Lower lobe of right lung (tissue), 2 donors: ENCODE measurements at regions not wholly inside any gene's neighbourhood (a gene's known extent, or its start where the extent isn't known, plus 50 kb on each side); places are given as distances from the start of the nearest gene placed in this dataset.

Experiments used
- ATAC-seq, 2 donors: fragments of 200-7000 bp; cut with Tn5 transposase; one replicate each; pipeline ENCODE4 v1.9.1; 2020 to 2022; ENCODE audit warnings: mild to moderate bottlenecking in 2 of 2, moderate library complexity in 2 of 2
- DNase-seq: peaks from one replicate; pipeline ENCODE4 v3.0.0-alpha.2; 2020
- H3K27ac ChIP-seq: fragments of 200-600 bp; one replicate; pipeline ENCODE4 v1.8.0; 2022
- H3K27me3 ChIP-seq: fragments of 200-600 bp; one replicate; pipeline ENCODE4 v1.8.0; 2022; ENCODE audit warnings: low read depth
- H3K36me3 ChIP-seq: fragments of 200-600 bp; one replicate; pipeline ENCODE4 v1.8.0; 2022; ENCODE audit warnings: mild to moderate bottlenecking
- H3K4me1 ChIP-seq: fragments of 200-600 bp; one replicate; pipeline ENCODE4 v1.8.0; 2022
- H3K4me3 ChIP-seq: fragments of 200-600 bp; one replicate; pipeline ENCODE4 v1.8.0; 2022; ENCODE audit warnings: mild to moderate bottlenecking
- H3K9me3 ChIP-seq: fragments of 200-600 bp; one replicate; pipeline ENCODE4 v1.8.0; 2022
- intact Hi-C: fragments of 100-400 bp; cut with DNase I; formaldehyde crosslinking; loops from one replicate; pipeline ENCODE4 v1.11.0; 2022
- TF ChIP-seq, protein P1 (sequence below): fragments of 200-600 bp; IDR thresholded peaks from one replicate; pipeline ENCODE4 v1.8.0; 2022; ENCODE audit warnings: antibody characterized with exemption, mild to moderate bottlenecking
- donor health status: DM: no; HTN: yes; CAD: no; lungs with severe emphysema.

DNA sequence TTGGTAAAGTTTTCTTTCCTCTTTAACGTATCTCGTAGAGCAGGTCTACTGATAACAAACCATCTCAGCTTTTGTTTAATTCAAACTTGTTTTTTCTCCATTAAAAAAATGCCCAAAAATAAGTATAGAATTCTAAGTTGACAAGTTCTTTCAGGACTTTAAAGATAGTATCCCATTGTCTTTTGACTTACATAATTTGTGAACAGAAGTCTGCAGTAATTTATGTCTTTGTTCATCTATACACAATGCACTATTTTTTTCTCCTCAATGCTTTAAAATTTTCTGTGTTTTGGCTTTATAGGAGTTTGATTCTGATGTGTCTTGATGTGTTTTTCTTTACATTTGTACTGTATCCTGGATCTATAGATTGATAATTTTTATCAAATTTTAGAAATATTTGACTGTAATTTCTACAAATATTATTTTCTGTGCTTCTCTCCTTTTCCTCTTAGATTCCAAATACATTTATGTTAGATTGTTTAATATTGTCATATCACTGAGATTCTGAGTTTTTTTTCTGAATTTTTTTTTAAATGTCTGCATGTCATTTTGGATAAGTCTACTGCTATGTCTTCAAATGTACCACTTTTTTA lies 143.3 kb downstream of the FTCDNL1 start:
- intact Hi-C loops: no loop called here

DNA sequence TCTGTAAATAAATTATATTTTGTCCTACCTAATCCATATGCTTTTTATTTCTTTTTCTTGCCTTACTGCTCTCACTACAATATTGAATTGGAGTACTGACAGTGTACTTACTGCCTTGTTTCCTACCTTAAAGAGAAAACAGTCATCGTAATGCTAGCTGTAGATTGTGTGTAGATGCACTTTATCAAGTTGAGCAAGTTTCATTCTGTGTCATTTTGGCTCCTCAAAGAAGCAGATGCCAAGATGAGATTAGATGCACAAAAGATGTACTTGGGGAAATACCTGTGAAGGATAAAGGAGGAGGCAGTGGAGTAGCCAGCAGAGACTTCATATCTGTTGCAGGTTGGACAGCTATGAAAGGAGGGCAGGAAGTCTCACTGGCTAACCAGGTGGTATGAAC lies 145.5 kb downstream of the FTCDNL1 start:
- DNase-seq: no peak
- Histone ChIP-seq H3K9me3 (peaks cover 12% of the 10 kb centered on the region), H3K4me3 (no peak overlapping the region), H3K36me3 (no peaks in the 10 kb centered on the region), H3K27me3 (no peaks in the 10 kb centered on the region), H3K27ac (no peak overlapping the region), H3K4me1 (no peaks in the 10 kb centered on the region)
- TF ChIP-seq, protein P1, sequence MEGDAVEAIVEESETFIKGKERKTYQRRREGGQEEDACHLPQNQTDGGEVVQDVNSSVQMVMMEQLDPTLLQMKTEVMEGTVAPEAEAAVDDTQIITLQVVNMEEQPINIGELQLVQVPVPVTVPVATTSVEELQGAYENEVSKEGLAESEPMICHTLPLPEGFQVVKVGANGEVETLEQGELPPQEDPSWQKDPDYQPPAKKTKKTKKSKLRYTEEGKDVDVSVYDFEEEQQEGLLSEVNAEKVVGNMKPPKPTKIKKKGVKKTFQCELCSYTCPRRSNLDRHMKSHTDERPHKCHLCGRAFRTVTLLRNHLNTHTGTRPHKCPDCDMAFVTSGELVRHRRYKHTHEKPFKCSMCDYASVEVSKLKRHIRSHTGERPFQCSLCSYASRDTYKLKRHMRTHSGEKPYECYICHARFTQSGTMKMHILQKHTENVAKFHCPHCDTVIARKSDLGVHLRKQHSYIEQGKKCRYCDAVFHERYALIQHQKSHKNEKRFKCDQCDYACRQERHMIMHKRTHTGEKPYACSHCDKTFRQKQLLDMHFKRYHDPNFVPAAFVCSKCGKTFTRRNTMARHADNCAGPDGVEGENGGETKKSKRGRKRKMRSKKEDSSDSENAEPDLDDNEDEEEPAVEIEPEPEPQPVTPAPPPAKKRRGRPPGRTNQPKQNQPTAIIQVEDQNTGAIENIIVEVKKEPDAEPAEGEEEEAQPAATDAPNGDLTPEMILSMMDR: no peak
- intact Hi-C loops: no loop called here
- ATAC-seq: no peak

More for the DNA sequence above, 143.3 kb downstream of the FTCDNL1 start:
- no peak for ATAC-seq
- Histone ChIP-seq H3K36me3 (no peaks in the 10 kb centered on the region), H3K27ac (no peak overlapping the region), H3K27me3 (no peaks in the 10 kb centered on the region), H3K9me3 (peaks cover 12% of the 10 kb centered on the region), H3K4me1 (no peaks in the 10 kb centered on the region), H3K4me3 (no peak overlapping the region)
- TF ChIP-seq, protein P1: no peak
- DNase-seq: no peak

DNA sequence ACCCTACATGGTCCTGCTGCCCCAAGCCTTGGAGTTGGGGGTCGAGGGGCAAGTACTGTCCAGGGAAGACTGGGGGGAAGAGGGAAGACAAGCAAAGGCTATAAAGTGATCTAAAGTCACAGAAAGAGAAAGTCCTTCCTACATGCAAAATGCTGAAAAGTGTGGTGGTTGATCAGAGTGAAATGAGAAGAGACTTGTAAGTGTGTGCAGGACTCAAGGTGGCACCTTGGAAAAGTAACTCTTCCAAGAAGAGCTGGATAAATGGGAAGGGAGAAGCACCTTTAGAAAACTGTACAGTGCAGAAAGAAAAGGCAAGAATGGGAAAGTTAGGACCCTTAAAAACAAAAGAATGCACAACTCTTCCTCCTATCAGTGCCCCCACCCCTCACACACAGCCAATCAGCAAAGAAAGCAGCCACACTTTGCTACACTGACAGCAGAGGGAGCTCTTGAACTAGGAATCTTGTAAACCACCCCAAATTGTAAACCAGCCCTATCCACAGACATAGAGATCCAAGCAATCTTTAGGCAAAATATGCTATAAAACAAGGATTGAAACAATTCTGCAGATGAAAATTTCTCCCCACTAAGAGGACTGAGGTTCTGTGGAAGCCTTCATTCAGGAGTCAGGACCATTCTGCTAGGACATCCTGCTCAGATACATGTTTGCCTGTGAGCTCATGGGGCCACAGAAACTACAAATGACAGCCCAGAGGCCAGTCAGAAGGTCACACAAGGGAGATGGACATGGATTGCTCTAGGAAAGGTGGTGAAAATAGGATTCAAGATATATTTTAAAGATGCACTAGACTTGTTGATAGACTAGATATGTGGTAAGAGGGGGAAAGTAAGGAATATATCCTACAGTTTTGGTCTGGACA lies 146.4 kb downstream of the FTCDNL1 start:
- DNase-seq (no peak), ATAC-seq (peak; percentile 85 to 87)
- Histone ChIP-seq H3K9me3 (peaks cover 12% of the 10 kb centered on the region), H3K27ac (no peak overlapping the region), H3K27me3 (no peaks in the 10 kb centered on the region), H3K4me1 (no peaks in the 10 kb centered on the region), H3K36me3 (no peaks in the 10 kb centered on the region), H3K4me3 (no peak overlapping the region)
- TF ChIP-seq, protein P1: peak; percentile 60
- intact Hi-C loops: no loop called here

DNA sequence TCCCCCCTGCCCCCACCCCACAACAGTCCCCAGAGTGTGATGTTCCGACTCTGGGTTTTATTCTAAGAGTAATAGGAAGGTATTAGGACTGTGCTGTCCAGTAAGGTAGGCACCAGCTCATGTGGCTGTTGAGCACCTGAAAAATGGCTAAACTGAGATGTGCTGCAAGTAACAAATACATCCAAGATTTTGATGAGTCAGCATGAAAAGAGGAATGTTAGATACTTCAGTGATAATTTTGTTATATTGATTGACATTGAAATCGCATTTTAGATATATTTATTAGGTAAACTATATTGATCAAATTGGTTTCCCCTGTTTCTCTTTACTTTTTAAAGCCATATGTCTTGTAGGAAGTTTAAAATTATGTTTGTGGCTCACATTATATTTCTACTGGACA lies 147.8 kb downstream of the FTCDNL1 start:
- no peaks in the 10 kb centered on the region for H3K4me1 ChIP-seq
- ATAC-seq (no peak), DNase-seq (no peak)
- TF ChIP-seq, protein P1: no peak
- no peak overlapping the region for H3K27ac ChIP-seq
- intact Hi-C loops: no loop called here
- H3K9me3 ChIP-seq: peaks cover 11% of the 10 kb centered on the region
- H3K36me3 ChIP-seq: no peaks in the 10 kb centered on the region
- H3K27me3 ChIP-seq: no peaks in the 10 kb centered on the region
- H3K4me3 ChIP-seq: no peak overlapping the region

DNA sequence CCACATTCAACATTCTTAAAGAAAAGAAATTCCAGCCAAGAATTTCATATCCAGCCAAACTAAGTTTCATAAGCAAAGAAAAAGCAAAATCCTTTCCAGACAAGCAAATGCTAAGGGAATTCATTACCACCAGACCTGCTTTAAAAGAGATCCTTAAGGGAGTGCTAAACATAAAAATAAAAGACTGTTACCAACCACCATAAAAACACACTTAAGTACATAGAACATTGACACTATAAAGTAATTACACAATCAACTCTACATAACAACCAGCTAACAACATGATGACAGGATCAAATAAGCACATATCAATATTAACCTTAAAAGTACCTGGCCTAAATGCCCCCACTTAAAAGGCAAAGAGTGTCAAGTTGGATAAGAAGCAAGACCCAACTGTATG lies 153.5 kb downstream of the FTCDNL1 start:
- ATAC-seq: no peak
- intact Hi-C loops: no loop called here

More for the DNA sequence above, 153.5 kb downstream of the FTCDNL1 start:
- Histone ChIP-seq H3K27ac (no peak overlapping the region), H3K9me3 (no peaks in the 10 kb centered on the region), H3K4me1 (no peaks in the 10 kb centered on the region), H3K27me3 (no peaks in the 10 kb centered on the region), H3K4me3 (no peak overlapping the region), H3K36me3 (no peaks in the 10 kb centered on the region)
- TF ChIP-seq, protein P1: no peak
- no peak for DNase-seq
